ENCODE measurements at regions not wholly inside any gene's neighbourhood (a gene's known extent, or its start where the extent isn't known, plus 50 kb on each side); places are given as distances from the start of the nearest gene placed in this dataset.
A peak's percentile ranks its signal among the peaks of the same experiment; 100 is the strongest.

DNA sequence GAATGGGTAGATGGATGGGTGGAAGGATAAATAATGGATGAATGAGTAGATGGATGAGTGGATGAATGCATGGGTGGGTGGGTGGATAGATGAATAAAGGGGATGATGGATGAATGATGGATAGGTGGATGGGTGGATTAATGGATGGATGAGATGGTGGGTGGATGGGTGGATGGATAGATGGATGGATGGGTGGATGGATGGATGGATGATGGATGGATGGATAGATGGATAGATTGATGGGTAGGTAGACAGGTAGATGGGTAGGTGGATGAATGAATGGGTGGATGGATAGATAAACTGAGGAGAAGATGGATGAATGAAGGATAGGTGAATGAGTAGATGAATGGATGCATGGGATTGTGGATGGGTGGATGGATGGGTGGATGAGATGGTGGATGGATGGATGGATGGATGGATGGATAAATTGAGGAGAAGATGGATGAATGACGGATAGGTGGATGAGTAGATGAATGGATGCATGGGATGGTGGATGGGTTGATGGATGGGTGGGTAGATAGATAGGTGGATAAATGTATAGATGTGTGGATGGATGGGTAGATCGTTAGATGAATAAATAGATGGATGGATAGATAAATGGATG, 331.3 kb downstream of the MN1 start:
- Histone ChIP-seq H3K9me1 (ENCODE audit: control insufficient read depth, extremely low read depth, insufficient read depth, low read length) (no peaks in the 10 kb centered on the region), H2AFZ (ENCODE audit: control insufficient read depth, low read length) (no peak overlapping the region), H3K27me3 (ENCODE audit: control insufficient read depth, extremely low read depth, insufficient read depth, low read length) (no peaks in the 10 kb centered on the region), H4K20me1 (ENCODE audit: control insufficient read depth, extremely low read depth, insufficient read depth, low read length) (no peaks in the 10 kb centered on the region), H3K4me2 (ENCODE audit: control insufficient read depth, extremely low read depth, insufficient read depth, low read depth, low read length) (no peak overlapping the region), H3K27ac (ENCODE audit: control insufficient read depth, insufficient read depth, low read length) (no peak overlapping the region), H3K9me3 (ENCODE audit: control insufficient read depth, low read depth, low read length) (no peaks in the 10 kb centered on the region), H3K9ac (ENCODE audit: control insufficient read depth, extremely low read depth, insufficient read depth, low read length) (no peak overlapping the region), H3K4me1 (ENCODE audit: control insufficient read depth, extremely low read depth, insufficient read depth, low read length) (peaks cover 18% of the 10 kb centered on the region), H3K4me3 (ENCODE audit: control insufficient read depth in 2 of 3, extremely low read depth in 1 of 3, insufficient read depth in 2 of 3, low read depth in 1 of 3, low read length in 3 of 3) (no peak overlapping the region), H3K36me3 (ENCODE audit: control insufficient read depth in 2 of 2, extremely low read depth in 1 of 2, insufficient read depth in 2 of 2, low read length in 2 of 2) (no peaks in the 10 kb centered on the region), H3K79me2 (ENCODE audit: control insufficient read depth, insufficient read depth, low read length) (no peaks in the 10 kb centered on the region)
- dilution Hi-C loops (cut with MboI; ENCODE audit: extremely low pct_ligation_motif_present, low sequenced_read_pairs): no loop called here
- TF ChIP-seq EZH2 (IDR thresholded peaks at IDR 0.05; ENCODE audit: low read length): no peak
- TF ChIP-seq, protein P1, sequence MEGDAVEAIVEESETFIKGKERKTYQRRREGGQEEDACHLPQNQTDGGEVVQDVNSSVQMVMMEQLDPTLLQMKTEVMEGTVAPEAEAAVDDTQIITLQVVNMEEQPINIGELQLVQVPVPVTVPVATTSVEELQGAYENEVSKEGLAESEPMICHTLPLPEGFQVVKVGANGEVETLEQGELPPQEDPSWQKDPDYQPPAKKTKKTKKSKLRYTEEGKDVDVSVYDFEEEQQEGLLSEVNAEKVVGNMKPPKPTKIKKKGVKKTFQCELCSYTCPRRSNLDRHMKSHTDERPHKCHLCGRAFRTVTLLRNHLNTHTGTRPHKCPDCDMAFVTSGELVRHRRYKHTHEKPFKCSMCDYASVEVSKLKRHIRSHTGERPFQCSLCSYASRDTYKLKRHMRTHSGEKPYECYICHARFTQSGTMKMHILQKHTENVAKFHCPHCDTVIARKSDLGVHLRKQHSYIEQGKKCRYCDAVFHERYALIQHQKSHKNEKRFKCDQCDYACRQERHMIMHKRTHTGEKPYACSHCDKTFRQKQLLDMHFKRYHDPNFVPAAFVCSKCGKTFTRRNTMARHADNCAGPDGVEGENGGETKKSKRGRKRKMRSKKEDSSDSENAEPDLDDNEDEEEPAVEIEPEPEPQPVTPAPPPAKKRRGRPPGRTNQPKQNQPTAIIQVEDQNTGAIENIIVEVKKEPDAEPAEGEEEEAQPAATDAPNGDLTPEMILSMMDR (optimal IDR thresholded peaks at IDR 0.05 in 1 of 3, IDR thresholded peaks at IDR 0.05 in 1 of 3, conservative IDR thresholded peaks at IDR 0.05 in 1 of 3; ENCODE audit: extremely low read depth in 1 of 3, insufficient read depth in 2 of 3, low read length in 3 of 3): no peak
- DNase-seq (ENCODE audit: low read depth, low spot score) (no peak), FAIRE-seq (no peak)

DNA sequence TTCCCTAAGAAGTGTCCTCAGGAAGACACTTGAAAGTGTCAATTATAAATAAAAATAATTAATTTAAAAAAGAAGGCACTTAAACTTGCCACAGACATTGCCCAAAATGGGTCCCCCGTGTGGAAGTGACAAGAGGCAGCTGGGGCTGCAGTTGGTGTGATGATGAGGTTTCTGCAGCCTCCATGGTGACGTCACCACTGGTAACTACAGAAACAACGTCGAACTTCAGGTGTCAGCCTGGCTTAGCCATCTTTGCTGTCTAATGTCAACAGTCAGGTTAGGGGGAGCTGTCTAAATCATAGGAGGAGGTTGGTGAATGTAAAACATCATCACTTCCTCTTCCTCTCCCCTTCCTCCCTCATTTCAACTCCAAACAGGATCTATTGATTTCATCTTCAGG, 328.6 kb downstream of the MN1 start:
- Histone ChIP-seq H2AFZ (ENCODE audit: control insufficient read depth, low read length) (no peak overlapping the region), H3K4me1 (ENCODE audit: control insufficient read depth, extremely low read depth, insufficient read depth, low read length) (peaks cover 44% of the 10 kb centered on the region), H4K20me1 (ENCODE audit: control insufficient read depth, extremely low read depth, insufficient read depth, low read length) (no peaks in the 10 kb centered on the region), H3K9ac (ENCODE audit: control insufficient read depth, extremely low read depth, insufficient read depth, low read length) (peak overlapping the region; percentile 96), H3K27ac (ENCODE audit: control insufficient read depth, insufficient read depth, low read length) (peak overlapping the region; percentile 99), H3K9me1 (ENCODE audit: control insufficient read depth, extremely low read depth, insufficient read depth, low read length) (no peaks in the 10 kb centered on the region), H3K36me3 (ENCODE audit: control insufficient read depth in 2 of 2, extremely low read depth in 1 of 2, insufficient read depth in 2 of 2, low read length in 2 of 2) (no peaks in the 10 kb centered on the region), H3K4me2 (ENCODE audit: control insufficient read depth, extremely low read depth, insufficient read depth, low read depth, low read length) (peak overlapping the region; percentile 91), H3K9me3 (ENCODE audit: control insufficient read depth, low read depth, low read length) (no peaks in the 10 kb centered on the region), H3K27me3 (ENCODE audit: control insufficient read depth, extremely low read depth, insufficient read depth, low read length) (no peaks in the 10 kb centered on the region), H3K4me3 (ENCODE audit: control insufficient read depth in 2 of 3, extremely low read depth in 1 of 3, insufficient read depth in 2 of 3, low read depth in 1 of 3, low read length in 3 of 3) (no peak overlapping the region), H3K79me2 (ENCODE audit: control insufficient read depth, insufficient read depth, low read length) (peaks cover 10% of the 10 kb centered on the region)
- dilution Hi-C loops (cut with MboI; ENCODE audit: extremely low pct_ligation_motif_present, low sequenced_read_pairs): no loop called here
- DNase-seq (ENCODE audit: low read depth, low spot score): no peak
- TF ChIP-seq, protein P1 (optimal IDR thresholded peaks at IDR 0.05 in 1 of 3, IDR thresholded peaks at IDR 0.05 in 1 of 3, conservative IDR thresholded peaks at IDR 0.05 in 1 of 3; ENCODE audit: extremely low read depth in 1 of 3, insufficient read depth in 2 of 3, low read length in 3 of 3): no peak
- TF ChIP-seq EZH2 (IDR thresholded peaks at IDR 0.05; ENCODE audit: low read length): no peak
- no peak for FAIRE-seq

All from keratinocyte (primary cell).